ENCODE measurements at regions not wholly inside any gene's neighbourhood (a gene's known extent, or its start where the extent isn't known, plus 50 kb on each side); places are given as distances from the start of the nearest gene placed in this dataset.

- H3K4me3 Mint-ChIP-seq, result no peak overlapping the region
- Histone ChIP-seq H3K27me3 (ENCODE audit: insufficient read depth, low read length) (no peaks in the 10 kb centered on the region), H3K4me3 (ENCODE audit: low read length in 2 of 2) (no peak overlapping the region), H3K9me3 (ENCODE audit: control insufficient read depth in 1 of 2, low read length in 2 of 2) (no peaks in the 10 kb centered on the region), H3K27ac (ENCODE audit: low read depth, low read length) (no peak overlapping the region), H3K36me3 (ENCODE audit: insufficient read depth, low read length) (no peaks in the 10 kb centered on the region), H3K4me1 (ENCODE audit: insufficient read depth, low read length) (no peaks in the 10 kb centered on the region)
- POLR2A ChIA-PET (ENCODE audit: partially characterized antibody), result no interaction called here
- CTCF ChIA-PET (ENCODE audit: partially characterized antibody), result no interaction called here
- H3K9me3 Mint-ChIP-seq, result no peaks in the 10 kb centered on the region
- H3K27me3 Mint-ChIP-seq, result peaks cover 0 to 1% of the 10 kb centered on the region in 2 donors
- H3K27ac Mint-ChIP-seq, result no peak overlapping the region
- intact Hi-C loops (cut with micrococcal nuclease), result no loop called here
- DNase-seq, result no peak
- H3K36me3 Mint-ChIP-seq, result peaks cover 4 to 27% of the 10 kb centered on the region in 2 donors
- no peaks in the 10 kb centered on the region for H3K4me1 Mint-ChIP-seq
Observed at GRCh38 chr1:119226913-119227312, 86.5 kb upstream of the WARS2 start.

- H3K9me3 ChIP-seq (ENCODE audit: control insufficient read depth in 1 of 2, low read length in 2 of 2), result no peaks in the 10 kb centered on the region
- H3K4me1 ChIP-seq (ENCODE audit: insufficient read depth, low read length), result no peaks in the 10 kb centered on the region
- no peak overlapping the region for H3K27ac ChIP-seq (ENCODE audit: low read depth, low read length)
- intact Hi-C loops (cut with micrococcal nuclease), result no loop called here
- no peaks in the 10 kb centered on the region for H3K27me3 ChIP-seq (ENCODE audit: insufficient read depth, low read length)
- DNase-seq, result no peak
- Mint-ChIP-seq H3K27me3 (no peaks in the 10 kb centered on the region), H3K4me3 (no peak overlapping the region), H3K9me3 (no peaks in the 10 kb centered on the region), H3K27ac (no peak overlapping the region), H3K4me1 (no peaks in the 10 kb centered on the region), H3K36me3 (peaks cover 0 to 23% of the 10 kb centered on the region in 2 donors)
- H3K36me3 ChIP-seq (ENCODE audit: insufficient read depth, low read length), result no peaks in the 10 kb centered on the region
- POLR2A ChIA-PET (ENCODE audit: partially characterized antibody), result no interaction called here
- CTCF ChIA-PET (ENCODE audit: partially characterized antibody), result interaction anchor here (0.6 kb wide), 1 partner anchor 15 kb away, joined by 3 read pairs; no protein-coding TSS in a partner anchor
- H3K4me3 ChIP-seq (ENCODE audit: low read length in 2 of 2), result no peak overlapping the region
Observed at GRCh38 chr1:119227456-119227855, 87.0 kb upstream of the WARS2 start.

- Mint-ChIP-seq H3K36me3 (peaks cover 0 to 13% of the 10 kb centered on the region in 2 donors), H3K9me3 (no peaks in the 10 kb centered on the region), H3K27me3 (no peaks in the 10 kb centered on the region), H3K4me1 (no peaks in the 10 kb centered on the region), H3K4me3 (no peak overlapping the region), H3K27ac (no peak overlapping the region)
- no peak overlapping the region for H3K27ac ChIP-seq (ENCODE audit: low read depth, low read length)
- ChIA-PET CTCF (ENCODE audit: partially characterized antibody) (no interaction called here), POLR2A (ENCODE audit: partially characterized antibody) (no interaction called here)
- H3K4me1 ChIP-seq (ENCODE audit: insufficient read depth, low read length), result no peaks in the 10 kb centered on the region
- intact Hi-C loops (cut with micrococcal nuclease), result no loop called here
- H3K9me3 ChIP-seq (ENCODE audit: control insufficient read depth in 1 of 2, low read length in 2 of 2), result no peaks in the 10 kb centered on the region
- no peaks in the 10 kb centered on the region for H3K27me3 ChIP-seq (ENCODE audit: insufficient read depth, low read length)
- H3K4me3 ChIP-seq (ENCODE audit: low read length in 2 of 2), result no peak overlapping the region
- H3K36me3 ChIP-seq (ENCODE audit: insufficient read depth, low read length), result no peaks in the 10 kb centered on the region
- DNase-seq, result no peak
Observed at GRCh38 chr1:119228335-119229080, 88.1 kb upstream of the WARS2 start.

- H3K27ac Mint-ChIP-seq, result no peak overlapping the region
- no peaks in the 10 kb centered on the region for H3K4me1 Mint-ChIP-seq
- no peaks in the 10 kb centered on the region for H3K9me3 ChIP-seq (ENCODE audit: control insufficient read depth in 1 of 2, low read length in 2 of 2)
- no peaks in the 10 kb centered on the region for H3K36me3 ChIP-seq (ENCODE audit: insufficient read depth, low read length)
- no peak overlapping the region for H3K27ac ChIP-seq (ENCODE audit: low read depth, low read length)
- intact Hi-C loops (cut with micrococcal nuclease), result no loop called here
- H3K4me1 ChIP-seq (ENCODE audit: insufficient read depth, low read length), result no peaks in the 10 kb centered on the region
- DNase-seq, result no peak
- no peak overlapping the region for H3K4me3 Mint-ChIP-seq
- H3K4me3 ChIP-seq (ENCODE audit: low read length in 2 of 2), result no peak overlapping the region
- H3K27me3 ChIP-seq (ENCODE audit: insufficient read depth, low read length), result no peaks in the 10 kb centered on the region
- ChIA-PET POLR2A (ENCODE audit: partially characterized antibody) (no interaction called here), CTCF (ENCODE audit: partially characterized antibody) (no interaction called here)
- no peaks in the 10 kb centered on the region for H3K27me3 Mint-ChIP-seq
- no peaks in the 10 kb centered on the region for H3K9me3 Mint-ChIP-seq
- peaks cover 1 to 28% of the 10 kb centered on the region in 2 donors for H3K36me3 Mint-ChIP-seq
Observed at GRCh38 chr1:119235120-119235519, 94.7 kb upstream of the WARS2 start.

- no peaks in the 10 kb centered on the region for H3K36me3 ChIP-seq (ENCODE audit: insufficient read depth, low read length)
- no peaks in the 10 kb centered on the region for H3K27me3 ChIP-seq (ENCODE audit: insufficient read depth, low read length)
- no peak for DNase-seq
- Mint-ChIP-seq H3K27me3 (no peaks in the 10 kb centered on the region), H3K36me3 (no peaks in the 10 kb centered on the region), H3K27ac (no peak overlapping the region), H3K4me1 (no peaks in the 10 kb centered on the region), H3K9me3 (peaks cover 0 to 2% (median 0%) of the 10 kb centered on the region in 8 donors), H3K4me3 (no peak overlapping the region)
- intact Hi-C loops (cut with micrococcal nuclease), result no loop called here
- no peaks in the 10 kb centered on the region for H3K4me1 ChIP-seq (ENCODE audit: insufficient read depth, low read length)
- no peaks in the 10 kb centered on the region for H3K9me3 ChIP-seq (ENCODE audit: control insufficient read depth in 1 of 2, low read length in 2 of 2)
- POLR2A ChIA-PET (ENCODE audit: partially characterized antibody), result no interaction called here
- no peak overlapping the region for H3K4me3 ChIP-seq (ENCODE audit: low read length in 2 of 2)
- CTCF ChIA-PET (ENCODE audit: partially characterized antibody), result no interaction called here
- H3K27ac ChIP-seq (ENCODE audit: low read depth, low read length), result no peak overlapping the region
Observed at GRCh38 chr1:119245881-119246280, 105.4 kb upstream of the WARS2 start.

- CTCF ChIA-PET (ENCODE audit: partially characterized antibody), result no interaction called here
- no peaks in the 10 kb centered on the region for H3K4me1 Mint-ChIP-seq
- POLR2A ChIA-PET (ENCODE audit: partially characterized antibody), result no interaction called here
Observed at GRCh38 chr1:119249283-119249682, 108.8 kb upstream of the WARS2 start.

GRCh38 chr1:119250299-119250698 lies 109.8 kb upstream of the WARS2 start:
- H3K36me3 Mint-ChIP-seq, result no peaks in the 10 kb centered on the region
- H3K4me1 Mint-ChIP-seq, result no peaks in the 10 kb centered on the region
- CTCF ChIA-PET (ENCODE audit: partially characterized antibody), result no interaction called here

More at GRCh38 chr1:119249283-119249682, 108.8 kb upstream of the WARS2 start:
- no peak overlapping the region for H3K4me3 ChIP-seq (ENCODE audit: low read length in 2 of 2)
- no peaks in the 10 kb centered on the region for H3K9me3 ChIP-seq (ENCODE audit: control insufficient read depth in 1 of 2, low read length in 2 of 2)
- intact Hi-C loops (cut with micrococcal nuclease), result no loop called here
- DNase-seq, result no peak
- H3K27ac Mint-ChIP-seq, result no peak overlapping the region
- H3K27ac ChIP-seq (ENCODE audit: low read depth, low read length), result no peak overlapping the region
- H3K4me3 Mint-ChIP-seq, result no peak overlapping the region
- H3K36me3 ChIP-seq (ENCODE audit: insufficient read depth, low read length), result no peaks in the 10 kb centered on the region
- H3K36me3 Mint-ChIP-seq, result no peaks in the 10 kb centered on the region
- H3K9me3 Mint-ChIP-seq, result peaks cover 0 to 2% (median 0%) of the 10 kb centered on the region in 8 donors
- H3K4me1 ChIP-seq (ENCODE audit: insufficient read depth, low read length), result no peaks in the 10 kb centered on the region
- H3K27me3 Mint-ChIP-seq, result no peaks in the 10 kb centered on the region
- H3K27me3 ChIP-seq (ENCODE audit: insufficient read depth, low read length), result no peaks in the 10 kb centered on the region

More at GRCh38 chr1:119250299-119250698, 109.8 kb upstream of the WARS2 start:
- intact Hi-C loops (cut with micrococcal nuclease), result no loop called here
- H3K9me3 Mint-ChIP-seq, result peaks cover 0 to 2% (median 0%) of the 10 kb centered on the region in 8 donors
- H3K9me3 ChIP-seq (ENCODE audit: control insufficient read depth in 1 of 2, low read length in 2 of 2), result no peaks in the 10 kb centered on the region
- H3K27ac ChIP-seq (ENCODE audit: low read depth, low read length), result no peak overlapping the region
- POLR2A ChIA-PET (ENCODE audit: partially characterized antibody), result no interaction called here
- H3K27ac Mint-ChIP-seq, result no peak overlapping the region
- no peak overlapping the region for H3K4me3 Mint-ChIP-seq
- H3K36me3 ChIP-seq (ENCODE audit: insufficient read depth, low read length), result no peaks in the 10 kb centered on the region
- no peaks in the 10 kb centered on the region for H3K4me1 ChIP-seq (ENCODE audit: insufficient read depth, low read length)
- no peak for DNase-seq
- H3K4me3 ChIP-seq (ENCODE audit: low read length in 2 of 2), result no peak overlapping the region
- H3K27me3 ChIP-seq (ENCODE audit: insufficient read depth, low read length), result no peaks in the 10 kb centered on the region
- no peaks in the 10 kb centered on the region for H3K27me3 Mint-ChIP-seq

Data from CD4-positive, alpha-beta memory T cell (primary cell).